Right cardiac atrium (tissue), 5 donors: ENCODE measurements at regions not wholly inside any gene's neighbourhood (a gene's known extent, or its start where the extent isn't known, plus 50 kb on each side); places are given as distances from the start of the nearest gene placed in this dataset.

Source experiments
- ATAC-seq, 2 donors: fragments of 200-7000 bp; cut with Tn5 transposase; one replicate each; pipeline versions ENCODE4 v1.8.0 to v1.9.1; 2020; ENCODE audit warnings: moderate library complexity in 2 of 2, mild to moderate bottlenecking in 1 of 2
- DNase-seq, 3 donors: peaks; one replicate each; pipeline ENCODE4 v3.0.0-alpha.2; 2020
- H3K27ac ChIP-seq: one replicate; pipeline ENCODE4 v1.5.1; 2013; ENCODE audit warnings: mild to moderate bottlenecking, low read length, control low read depth, moderate library complexity
- H3K27me3 ChIP-seq: one replicate; pipeline ENCODE4 v1.6.1; 2013; ENCODE audit not compliant: control insufficient read depth, insufficient read depth
- H3K4me1 ChIP-seq: one replicate; pipeline ENCODE4 v1.6.1; 2013; ENCODE audit warnings: low read length; ENCODE audit not compliant: control insufficient read depth, insufficient read depth
- H3K4me3 ChIP-seq: one replicate; pipeline ENCODE4 v1.5.1; 2013; ENCODE audit warnings: low read length, control low read depth
- H3K9me3 ChIP-seq: one replicate; pipeline ENCODE4 v1.6.1; 2013; ENCODE audit warnings: low read length; ENCODE audit not compliant: control insufficient read depth
- WGBS: extraction: QIAGEN DNeasy Blood & Tissue Kit; methylation state at CpG from one replicate; pipeline ENCODE4 v1.1.7; 2013; 5-methylcytosine and 5-hydroxymethylcytosine counted together
- intact Hi-C, 4 donors: fragments of 100-400 bp; cut with DNase I; formaldehyde crosslinking; loops; one replicate each; pipeline versions ENCODE4 v1.11.0 to v1.14.0; 2022 to 2023
- donor health status: healthy with polysubstance abuse.
- donor health status: DM: no; HTN: yes; CAD: no.
- donor health status: DM: no; HTN: no; CAD: no.
- donor health status: DM: no; HTN: yes; CAD: no; lungs with severe emphysema.
- donor health status: DM: yes; HTN: yes; CAD: no.

GRCh38 chr22:47957649-47958048 is 1195.2 kb downstream of the TBC1D22A start:
- Histone ChIP-seq H3K27me3 (no peaks in the 10 kb centered on the region), H3K9me3 (no peaks in the 10 kb centered on the region), H3K4me3 (no peak overlapping the region), H3K27ac (no peak overlapping the region), H3K4me1 (no peaks in the 10 kb centered on the region)
- WGBS = 81% methylated on average over 2 of the region's 2 CpGs
- DNase-seq (no peak), ATAC-seq (no peak)
- intact Hi-C loops = no loop called here

DNA sequence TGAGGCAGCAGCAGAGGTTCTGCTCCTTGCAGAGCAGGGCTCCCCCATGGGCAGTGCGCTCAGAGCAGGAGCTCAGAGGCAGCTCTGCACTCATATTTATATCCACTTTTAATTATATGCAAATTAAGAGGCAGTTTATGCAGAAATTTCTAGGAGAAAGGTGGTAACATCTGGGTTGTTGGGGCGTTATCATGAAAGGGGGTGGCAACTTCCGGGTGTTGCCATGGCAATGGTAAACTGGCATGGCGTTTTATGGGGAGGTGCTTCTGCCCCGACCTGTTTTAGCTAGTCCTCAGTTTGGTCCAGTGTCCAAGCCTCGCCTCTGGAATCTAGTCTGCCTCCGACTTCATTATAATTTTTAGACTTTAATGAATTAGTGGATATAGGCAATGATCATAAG is 1191.7 kb downstream of the TBC1D22A start:
- H3K27ac ChIP-seq = no peak overlapping the region
- intact Hi-C loops = no loop called here
- H3K4me3 ChIP-seq = no peak overlapping the region
- no peaks in the 10 kb centered on the region for H3K4me1 ChIP-seq
- no peaks in the 10 kb centered on the region for H3K9me3 ChIP-seq
- no peak for DNase-seq
- no peaks in the 10 kb centered on the region for H3K27me3 ChIP-seq
- ATAC-seq = no peak
- WGBS = 79% methylated on average over 7 of the region's 7 CpGs

DNA sequence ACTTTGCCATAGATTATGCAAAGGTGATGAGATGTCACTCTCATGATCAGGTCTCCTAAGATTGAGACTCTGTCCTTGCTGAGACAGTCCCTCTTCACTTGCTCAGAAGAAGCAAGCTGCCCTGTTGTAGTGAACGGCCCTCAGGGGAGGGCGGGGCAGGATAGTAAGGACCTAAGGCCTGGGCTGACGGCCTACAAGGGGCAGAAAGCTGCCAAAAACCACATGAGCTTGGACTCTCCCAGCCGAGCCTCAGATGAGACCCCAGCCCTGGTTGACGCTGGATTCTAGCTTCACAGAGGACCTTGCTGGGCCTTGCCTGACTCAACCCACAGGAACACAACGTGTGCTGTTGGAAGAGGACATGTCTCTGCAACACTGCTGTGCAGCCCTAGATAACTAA is 1182.5 kb downstream of the TBC1D22A start:
- no peak for ATAC-seq

DNA sequence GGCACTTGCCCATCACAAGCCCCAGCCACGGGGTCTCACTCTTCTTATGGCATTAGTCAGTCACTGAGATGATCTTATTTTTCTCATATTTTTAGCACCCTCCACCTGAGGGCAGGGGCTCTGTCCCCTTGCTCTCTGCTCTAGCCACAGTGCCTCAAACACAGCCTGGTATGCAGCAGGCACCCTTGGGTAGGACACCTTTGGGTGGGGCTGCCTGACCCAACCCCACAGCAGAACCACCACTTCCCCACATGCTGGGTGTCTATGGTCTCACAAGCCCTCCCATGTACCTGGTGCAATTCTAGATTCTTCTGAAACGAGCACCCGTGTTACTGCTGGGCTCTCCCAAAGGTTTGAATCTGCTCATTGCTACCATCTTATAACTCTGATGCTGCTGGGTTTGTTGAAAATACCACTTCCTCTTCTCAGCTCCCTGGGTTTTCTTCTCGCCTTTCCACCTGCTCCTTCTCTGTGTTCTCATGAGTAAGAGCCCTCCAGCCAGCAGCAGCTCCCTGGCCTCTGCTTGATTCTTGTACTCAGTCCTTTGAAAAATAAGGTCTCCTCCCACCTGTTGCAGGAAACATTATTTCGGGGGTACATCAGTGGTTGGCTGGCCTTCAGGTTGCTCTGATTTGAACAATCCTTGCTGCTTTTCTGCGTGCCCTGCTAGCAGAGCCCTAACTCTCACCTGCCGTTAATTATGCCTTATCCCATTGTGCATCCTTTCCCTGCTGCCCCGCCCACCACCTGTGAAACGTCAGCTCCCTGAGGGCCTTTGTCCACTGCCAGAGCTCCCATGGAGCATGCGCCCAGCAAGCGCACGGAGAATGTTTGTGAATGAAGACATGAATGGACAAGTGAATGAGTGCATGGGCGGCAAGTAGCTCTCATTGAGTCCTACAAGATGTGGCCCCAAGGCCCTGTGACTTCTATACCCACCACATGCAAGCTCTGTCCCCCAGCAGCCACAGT is 1181.6 kb downstream of the TBC1D22A start:
- H3K4me1 ChIP-seq = no peaks in the 10 kb centered on the region
- H3K4me3 ChIP-seq = no peak overlapping the region
- H3K27me3 ChIP-seq = no peaks in the 10 kb centered on the region
- H3K9me3 ChIP-seq = no peaks in the 10 kb centered on the region
- 77% methylated on average over 13 of the region's 13 CpGs for WGBS
- no peak for DNase-seq
- H3K27ac ChIP-seq = no peak overlapping the region
- intact Hi-C loops = no loop called here
- no peak for ATAC-seq

More for the DNA sequence above, 1182.5 kb downstream of the TBC1D22A start:
- H3K9me3 ChIP-seq = no peaks in the 10 kb centered on the region
- no peak overlapping the region for H3K4me3 ChIP-seq
- H3K27me3 ChIP-seq = no peaks in the 10 kb centered on the region
- DNase-seq = no peak
- intact Hi-C loops = no loop called here
- no peaks in the 10 kb centered on the region for H3K4me1 ChIP-seq
- H3K27ac ChIP-seq = no peak overlapping the region
- WGBS = 73% methylated on average over 6 of the region's 6 CpGs

GRCh38 chr22:47940211-47940610 is 1177.8 kb downstream of the TBC1D22A start:
- no peak for DNase-seq
- ATAC-seq = no peak
- WGBS = 93% methylated on average over 6 of the region's 6 CpGs
- Histone ChIP-seq H3K4me1 (no peaks in the 10 kb centered on the region), H3K9me3 (no peaks in the 10 kb centered on the region), H3K4me3 (no peak overlapping the region), H3K27ac (no peak overlapping the region), H3K27me3 (no peaks in the 10 kb centered on the region)
- intact Hi-C loops = no loop called here

DNA sequence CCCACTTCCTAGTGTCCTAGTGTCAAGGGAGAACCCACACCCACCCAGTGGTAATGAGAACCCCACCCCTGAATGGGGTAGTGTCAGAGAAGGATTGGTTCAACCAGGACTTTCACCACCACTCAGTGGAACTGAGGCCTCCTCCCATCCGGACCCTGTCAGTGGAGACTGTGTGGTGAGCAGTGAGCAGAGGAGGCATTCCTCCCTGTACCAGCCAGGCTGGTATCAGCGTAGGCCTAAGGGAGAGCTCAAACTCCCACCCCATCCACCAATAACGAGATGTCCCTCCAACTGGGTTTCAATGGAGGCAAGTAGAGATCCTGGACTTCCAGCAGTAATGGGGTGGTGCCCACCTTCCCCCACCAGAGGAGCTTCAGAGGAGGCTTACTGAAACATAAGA is 1171.4 kb downstream of the TBC1D22A start:
- DNase-seq = no peak
- no peak overlapping the region for H3K27ac ChIP-seq
- H3K4me1 ChIP-seq = no peaks in the 10 kb centered on the region
- intact Hi-C loops = no loop called here
- H3K27me3 ChIP-seq = no peaks in the 10 kb centered on the region
- WGBS = 77% methylated on average over 3 of the region's 3 CpGs
- no peak overlapping the region for H3K4me3 ChIP-seq
- no peak for ATAC-seq
- H3K9me3 ChIP-seq = peaks cover 2% of the 10 kb centered on the region

DNA sequence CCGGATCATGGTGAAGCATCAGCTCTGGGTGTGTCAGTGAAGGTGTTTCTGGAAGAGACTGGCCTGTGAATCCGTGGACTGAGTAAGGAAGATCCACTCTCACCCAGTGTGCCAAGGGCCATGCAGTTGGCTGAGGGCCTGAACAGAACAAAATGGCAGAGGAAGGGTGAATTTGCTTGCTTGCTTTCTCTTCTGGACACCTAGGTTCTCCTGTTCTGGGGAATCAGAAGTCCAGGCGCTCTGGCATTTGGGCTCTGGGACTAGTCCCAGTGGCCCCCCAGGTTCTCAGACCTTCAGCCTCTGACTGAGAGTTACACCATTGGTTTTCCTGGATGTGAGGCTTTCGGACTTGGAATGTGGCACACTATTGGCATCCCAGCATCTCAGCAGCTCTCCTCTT is 1170.8 kb downstream of the TBC1D22A start:
- no peaks in the 10 kb centered on the region for H3K27me3 ChIP-seq
- 76% methylated on average over 4 of the region's 4 CpGs for whole genome bisulfite sequencing
- intact Hi-C loops = no loop called here
- H3K27ac ChIP-seq = no peak overlapping the region
- H3K4me3 ChIP-seq = no peak overlapping the region
- ATAC-seq (no peak), DNase-seq (no peak)
- no peaks in the 10 kb centered on the region for H3K4me1 ChIP-seq
- peaks cover 2% of the 10 kb centered on the region for H3K9me3 ChIP-seq

DNA sequence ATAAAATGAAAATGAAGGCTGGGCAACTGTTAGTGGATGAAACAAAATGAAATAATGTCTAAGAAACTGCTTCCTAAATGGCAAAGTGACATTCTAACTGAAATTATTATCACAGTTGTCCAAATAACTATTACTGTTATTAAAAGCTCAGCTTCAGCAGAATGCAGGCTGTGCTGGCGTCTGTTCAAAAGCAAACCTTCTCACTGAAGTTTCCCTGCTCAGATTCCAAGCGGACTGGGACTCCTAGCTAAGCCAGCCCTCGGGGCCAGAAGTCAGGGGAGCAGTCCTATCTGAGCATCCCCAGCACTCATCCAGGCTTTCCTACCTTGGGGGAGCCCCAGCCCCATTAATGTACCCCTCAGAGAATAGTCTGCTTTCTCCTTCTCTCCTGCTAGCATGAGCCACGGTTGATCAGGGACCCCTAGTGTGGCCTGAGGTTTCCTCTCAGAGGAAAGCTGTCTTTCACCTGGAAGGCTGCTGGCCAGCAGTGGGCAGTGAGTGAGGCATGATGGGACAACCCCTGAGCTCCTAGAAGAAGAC is 1167.3 kb downstream of the TBC1D22A start:
- intact Hi-C loops = no loop called here
- ATAC-seq = no peak
- no peak for DNase-seq
- Histone ChIP-seq H3K9me3 (peaks cover 2% of the 10 kb centered on the region), H3K4me3 (no peak overlapping the region), H3K4me1 (no peaks in the 10 kb centered on the region), H3K27ac (no peak overlapping the region), H3K27me3 (no peaks in the 10 kb centered on the region)
- WGBS = 62% methylated on average over 4 of the region's 4 CpGs

GRCh38 chr22:47929073-47929472 is 1166.6 kb downstream of the TBC1D22A start:
- peaks cover 5% of the 10 kb centered on the region for H3K9me3 ChIP-seq
- DNase-seq (no peak), ATAC-seq (no peak)
- no peak overlapping the region for H3K27ac ChIP-seq
- H3K4me3 ChIP-seq = no peak overlapping the region
- 70% methylated on average over 5 of the region's 5 CpGs for WGBS
- H3K27me3 ChIP-seq = no peaks in the 10 kb centered on the region
- no peaks in the 10 kb centered on the region for H3K4me1 ChIP-seq
- intact Hi-C loops = no loop called here

DNA sequence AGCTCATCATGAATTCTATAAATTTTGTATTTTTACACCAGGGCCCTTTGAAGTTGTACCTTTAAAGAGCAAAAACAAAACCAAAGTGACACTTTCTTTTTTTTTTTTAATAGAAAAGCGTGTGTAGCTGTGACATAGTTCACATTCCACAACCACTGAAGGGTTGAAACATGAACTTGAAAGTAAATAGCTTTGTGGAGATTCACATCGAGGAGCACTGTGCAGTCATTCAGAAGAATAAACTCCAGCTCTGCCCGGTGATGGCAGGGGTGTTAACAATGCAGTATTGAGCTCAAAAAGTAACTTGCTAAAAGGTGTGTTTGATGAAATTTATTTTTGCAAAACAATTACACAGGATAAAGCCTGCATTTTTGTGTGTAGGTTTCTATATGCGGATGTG is 1166.2 kb downstream of the TBC1D22A start:
- ATAC-seq = no peak
- 48% methylated on average over 4 of the region's 4 CpGs for WGBS
- intact Hi-C loops = no loop called here

DNA sequence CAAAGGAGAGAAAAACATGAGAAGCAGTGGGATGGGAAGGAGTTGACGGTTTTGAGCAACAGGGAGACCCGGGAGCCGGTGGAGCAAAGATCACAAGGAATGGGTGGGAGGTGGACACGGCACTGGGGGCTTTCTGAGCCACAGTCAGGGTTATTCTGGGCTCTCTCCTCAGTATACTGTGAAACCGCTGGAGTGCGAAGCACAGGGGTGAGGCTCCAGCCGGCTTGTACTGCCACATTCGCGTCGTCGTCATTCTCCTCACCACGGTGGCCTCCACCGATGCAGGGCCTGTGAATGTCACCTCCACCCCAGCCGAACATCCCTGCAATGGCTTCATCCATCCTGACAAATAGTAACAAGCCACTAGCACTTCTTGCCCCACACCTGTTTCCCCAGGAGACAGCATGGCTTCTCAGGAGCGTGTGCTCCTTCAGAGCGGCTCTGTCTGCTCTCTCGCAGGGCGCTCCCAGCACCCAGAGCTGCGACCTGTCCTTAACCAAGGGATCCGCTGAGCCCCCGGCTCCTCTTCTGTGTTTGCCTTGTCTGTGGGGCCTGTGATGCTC is 1165.3 kb downstream of the TBC1D22A start:
- ATAC-seq = no peak
- intact Hi-C loops = no loop called here
- H3K9me3 ChIP-seq = peaks cover 2% of the 10 kb centered on the region
- 88% methylated on average over 21 of the region's 21 CpGs for WGBS
- no peak overlapping the region for H3K27ac ChIP-seq
- no peak for DNase-seq
- H3K4me3 ChIP-seq = no peak overlapping the region
- H3K27me3 ChIP-seq = no peaks in the 10 kb centered on the region
- H3K4me1 ChIP-seq = no peaks in the 10 kb centered on the region

More for the DNA sequence above, 1166.2 kb downstream of the TBC1D22A start:
- Histone ChIP-seq H3K27ac (no peak overlapping the region), H3K27me3 (no peaks in the 10 kb centered on the region), H3K4me3 (no peak overlapping the region), H3K9me3 (peaks cover 5% of the 10 kb centered on the region), H3K4me1 (no peaks in the 10 kb centered on the region)
- no peak for DNase-seq
